ENCODE measurements at regions not wholly inside any gene's neighbourhood (a gene's known extent, or its start where the extent isn't known, plus 50 kb on each side); places are given as distances from the start of the nearest gene placed in this dataset.

DNA sequence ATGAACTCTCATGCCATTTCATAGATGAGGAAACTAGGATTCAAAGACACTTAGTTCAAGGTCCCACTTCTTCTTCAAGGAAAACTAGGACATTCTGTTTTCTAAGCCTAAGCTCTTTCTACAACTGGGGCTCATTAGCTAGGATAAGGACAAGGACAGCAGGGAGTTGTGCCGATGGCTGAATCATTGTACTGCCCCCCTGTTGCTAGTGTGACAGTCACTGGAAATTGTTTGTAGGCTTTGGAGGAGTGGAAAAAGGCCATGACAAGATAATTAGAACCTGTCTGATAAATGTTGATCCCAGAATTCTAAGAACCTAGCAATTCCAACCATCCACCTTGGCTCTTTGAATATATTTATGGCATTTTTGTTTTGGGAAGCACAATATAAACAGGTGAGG lies 445.7 kb downstream of the CDH8 start:
- no peak overlapping the region for H3K4me2 ChIP-seq (ENCODE audit: insufficient read depth, low read length)
- ATAC-seq (no peak), DNase-seq (ENCODE audit: extremely low read depth in 1 of 4, low spot score in 3 of 4) (no peak), FAIRE-seq (no peak)
- no peak overlapping the region for H3K4me3 ChIP-seq
- H3K9me1 ChIP-seq (ENCODE audit: control insufficient read depth, insufficient read depth, low read length) = no peaks in the 10 kb centered on the region
- no peak overlapping the region for H3K27ac ChIP-seq (ENCODE audit: extremely low read depth, low read depth, low read length)
- in situ Hi-C loops (cut with MboI) = no loop called here
- no TSS peak for BruUV-seq (replicated peaks)
- no peaks in the 10 kb centered on the region for H3K79me2 ChIP-seq (ENCODE audit: control insufficient read depth, insufficient read depth, low read length)
- ChIA-PET CTCF (ENCODE audit: low intra/inter-chr PET ratio) (no interaction called here), POLR2A (no interaction called here)
- H3K9me3 ChIP-seq (replicated peaks; ENCODE audit: control insufficient read depth, insufficient read depth, low read depth, low read length) = no peaks in the 10 kb centered on the region
- no peak overlapping the region for H2AFZ ChIP-seq (ENCODE audit: low read depth, low read length)
- H3K36me3 ChIP-seq (ENCODE audit: control insufficient read depth, insufficient read depth, low read length) = no peaks in the 10 kb centered on the region
- H4K20me1 ChIP-seq (replicated peaks; ENCODE audit: control insufficient read depth, insufficient read depth, low read length) = no peaks in the 10 kb centered on the region
- H3K9ac ChIP-seq (ENCODE audit: insufficient read depth in 1 of 2, low read depth in 2 of 2, low read length in 2 of 2) = no peak overlapping the region
- 0% methylated on average over 1 of the region's 1 CpG for WGBS (ENCODE audit: insufficient coverage, low coverage, missing lambda C conversion rate)
- intact Hi-C loops (cut with micrococcal nuclease) = no loop called here
- TF ChIP-seq HSF4 (CRISPR knock-in tag; IDR thresholded peaks at IDR 0.05; ENCODE audit: borderline replicate concordance) (no peak), RNF2 (IDR thresholded peaks at IDR 0.05) (no peak), TAF15 (IDR thresholded peaks at IDR 0.05; ENCODE audit: low read depth, low read length) (no peak), CC2D1A (IDR thresholded peaks at IDR 0.05) (no peak), ZNF175 (CRISPR knock-in tag; IDR thresholded peaks at IDR 0.05; ENCODE audit: low read depth) (no peak), ZNF77 (CRISPR knock-in tag; IDR thresholded peaks at IDR 0.05) (no peak), THRAP3 (IDR thresholded peaks at IDR 0.05; ENCODE audit: borderline replicate concordance) (no peak), ZNF644 (tag; IDR thresholded peaks at IDR 0.05; ENCODE audit: low read depth) (no peak), HNRNPH1 (optimal IDR thresholded peaks at IDR 0.05; ENCODE audit: low read depth, low read length) (no peak), HNRNPK (IDR thresholded peaks at IDR 0.05; ENCODE audit: low read depth, low read length, poor library complexity, severe bottlenecking) (no peak), ZNF253 (CRISPR knock-in tag; conservative IDR thresholded peaks at IDR 0.05) (no peak), ZNF586 (CRISPR knock-in tag; conservative IDR thresholded peaks at IDR 0.05) (no peak), ZNF3 (CRISPR knock-in tag; IDR thresholded peaks at IDR 0.05) (no peak), KDM2B (CRISPR knock-in tag; IDR thresholded peaks at IDR 0.05) (no peak), MTA3 (IDR thresholded peaks at IDR 0.05; ENCODE audit: borderline replicate concordance) (no peak), PTTG1 (tag; IDR thresholded peaks at IDR 0.05; ENCODE audit: low read depth) (no peak), RBM14 (IDR thresholded peaks at IDR 0.05; ENCODE audit: borderline replicate concordance, insufficient read depth, low read depth, low read length) (no peak)
- TF ChIP-seq, protein P1, sequence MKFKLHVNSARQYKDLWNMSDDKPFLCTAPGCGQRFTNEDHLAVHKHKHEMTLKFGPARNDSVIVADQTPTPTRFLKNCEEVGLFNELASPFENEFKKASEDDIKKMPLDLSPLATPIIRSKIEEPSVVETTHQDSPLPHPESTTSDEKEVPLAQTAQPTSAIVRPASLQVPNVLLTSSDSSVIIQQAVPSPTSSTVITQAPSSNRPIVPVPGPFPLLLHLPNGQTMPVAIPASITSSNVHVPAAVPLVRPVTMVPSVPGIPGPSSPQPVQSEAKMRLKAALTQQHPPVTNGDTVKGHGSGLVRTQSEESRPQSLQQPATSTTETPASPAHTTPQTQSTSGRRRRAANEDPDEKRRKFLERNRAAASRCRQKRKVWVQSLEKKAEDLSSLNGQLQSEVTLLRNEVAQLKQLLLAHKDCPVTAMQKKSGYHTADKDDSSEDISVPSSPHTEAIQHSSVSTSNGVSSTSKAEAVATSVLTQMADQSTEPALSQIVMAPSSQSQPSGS (CRISPR knock-in tag; IDR thresholded peaks at IDR 0.05) = no peak
- TF ChIP-seq, protein P2, sequence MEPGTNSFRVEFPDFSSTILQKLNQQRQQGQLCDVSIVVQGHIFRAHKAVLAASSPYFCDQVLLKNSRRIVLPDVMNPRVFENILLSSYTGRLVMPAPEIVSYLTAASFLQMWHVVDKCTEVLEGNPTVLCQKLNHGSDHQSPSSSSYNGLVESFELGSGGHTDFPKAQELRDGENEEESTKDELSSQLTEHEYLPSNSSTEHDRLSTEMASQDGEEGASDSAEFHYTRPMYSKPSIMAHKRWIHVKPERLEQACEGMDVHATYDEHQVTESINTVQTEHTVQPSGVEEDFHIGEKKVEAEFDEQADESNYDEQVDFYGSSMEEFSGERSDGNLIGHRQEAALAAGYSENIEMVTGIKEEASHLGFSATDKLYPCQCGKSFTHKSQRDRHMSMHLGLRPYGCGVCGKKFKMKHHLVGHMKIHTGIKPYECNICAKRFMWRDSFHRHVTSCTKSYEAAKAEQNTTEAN (CRISPR knock-in tag; IDR thresholded peaks at IDR 0.05) = no peak
- TF ChIP-seq, protein P3, sequence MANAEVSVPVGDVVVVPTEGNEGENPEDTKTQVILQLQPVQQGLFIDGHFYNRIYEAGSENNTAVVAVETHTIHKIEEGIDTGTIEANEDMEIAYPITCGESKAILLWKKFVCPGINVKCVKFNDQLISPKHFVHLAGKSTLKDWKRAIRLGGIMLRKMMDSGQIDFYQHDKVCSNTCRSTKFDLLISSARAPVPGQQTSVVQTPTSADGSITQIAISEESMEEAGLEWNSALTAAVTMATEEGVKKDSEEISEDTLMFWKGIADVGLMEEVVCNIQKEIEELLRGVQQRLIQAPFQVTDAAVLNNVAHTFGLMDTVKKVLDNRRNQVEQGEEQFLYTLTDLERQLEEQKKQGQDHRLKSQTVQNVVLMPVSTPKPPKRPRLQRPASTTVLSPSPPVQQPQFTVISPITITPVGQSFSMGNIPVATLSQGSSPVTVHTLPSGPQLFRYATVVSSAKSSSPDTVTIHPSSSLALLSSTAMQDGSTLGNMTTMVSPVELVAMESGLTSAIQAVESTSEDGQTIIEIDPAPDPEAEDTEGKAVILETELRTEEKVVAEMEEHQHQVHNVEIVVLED (CRISPR knock-in tag; IDR thresholded peaks at IDR 0.05) = no peak
- H3K27me3 ChIP-seq (ENCODE audit: control insufficient read depth in 2 of 2, insufficient read depth in 2 of 2, low read length in 2 of 2) = no peaks in the 10 kb centered on the region
- no peaks in the 10 kb centered on the region for H3K4me1 ChIP-seq (replicated peaks in 1 of 2; ENCODE audit: control insufficient read depth in 2 of 2, insufficient read depth in 2 of 2, low read length in 2 of 2)
